KOPT-K1 (cell line): ENCODE measurements at regions not wholly inside any gene's neighbourhood (a gene's known extent, or its start where the extent isn't known, plus 50 kb on each side); places are given as distances from the start of the nearest gene placed in this dataset.
A peak's percentile ranks its signal among the peaks of the same experiment; 100 is the strongest.

Experiments used
- H3K27ac ChIP-seq: fragments of 200-600 bp; sonication (generic); 2 replicates; pipeline ENCODE4 v1.5.1; 2016; ENCODE audit warnings: antibody characterized with exemption, mild to moderate bottlenecking, low read depth, low read length; ENCODE audit not compliant: poor library complexity, severe bottlenecking
- H3K36me3 ChIP-seq: fragments of 200-600 bp; sonication (generic); 2 replicates; pipeline ENCODE4 v1.5.1; 2017; ENCODE audit warnings: antibody characterized with exemption, mild to moderate bottlenecking, low read length, moderate library complexity; ENCODE audit not compliant: insufficient read depth
- H3K9me3 ChIP-seq: fragments of 200-600 bp; sonication (generic); 2 replicates; pipeline ENCODE4 v1.5.1; 2017; ENCODE audit warnings: antibody characterized with exemption, low read length, mild to moderate bottlenecking; ENCODE audit not compliant: insufficient read depth, poor library complexity, severe bottlenecking

- Histone ChIP-seq H3K27ac (no peak overlapping the region), H3K9me3 (peaks cover 8% of the 10 kb centered on the region), H3K36me3 (no peaks in the 10 kb centered on the region)
These were observed 369.5 kb upstream of the CAMK1G start for GRCh38 chr1:209213989-209214388.

DNA sequence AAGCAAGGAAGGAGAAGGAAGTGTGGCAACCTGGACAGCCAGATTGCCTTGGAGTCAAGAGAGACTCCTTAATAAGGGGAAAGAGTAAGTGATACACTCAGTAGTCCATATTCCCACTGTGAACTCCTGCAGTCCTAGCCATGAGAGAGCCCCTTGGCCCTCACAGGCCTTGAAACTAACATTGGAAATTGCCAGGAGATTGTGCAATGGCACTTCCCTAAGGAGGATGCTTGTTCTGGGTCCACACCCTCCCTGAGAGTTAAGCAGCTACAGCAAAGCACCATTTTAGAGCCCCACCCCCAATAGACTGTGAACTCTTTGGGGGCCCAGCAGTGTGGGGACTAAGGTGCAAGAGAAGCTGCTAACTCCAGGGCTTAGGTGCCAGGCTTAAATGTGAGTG is 367.7 kb upstream of the CAMK1G start:
- no peaks in the 10 kb centered on the region for H3K36me3 ChIP-seq
- peaks cover 8% of the 10 kb centered on the region for H3K9me3 ChIP-seq
- no peak overlapping the region for H3K27ac ChIP-seq

DNA sequence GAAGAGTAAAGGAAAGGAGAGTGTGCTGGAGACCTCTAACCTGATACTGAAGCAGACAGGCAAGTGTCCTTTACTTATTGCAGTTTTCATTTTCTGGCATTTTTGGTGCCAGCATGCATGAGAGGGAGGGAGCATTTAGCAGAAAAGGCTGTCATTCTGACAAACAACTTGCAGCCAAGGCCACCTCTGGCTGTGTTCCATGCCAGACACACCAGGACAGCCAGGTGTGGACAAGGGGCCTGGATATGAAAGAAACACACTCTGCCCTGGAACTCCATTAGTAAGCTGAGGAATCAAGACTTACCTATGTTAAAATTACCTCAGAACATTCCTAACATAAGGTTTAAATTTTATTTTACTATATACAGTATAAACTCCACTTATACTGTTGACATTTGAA is 365.4 kb upstream of the CAMK1G start:
- Histone ChIP-seq H3K27ac (no peak overlapping the region), H3K9me3 (peaks cover 8% of the 10 kb centered on the region), H3K36me3 (no peaks in the 10 kb centered on the region)

GRCh38 chr1:209218981-209219380 is 364.5 kb upstream of the CAMK1G start:
- Histone ChIP-seq H3K27ac (no peak overlapping the region), H3K36me3 (no peaks in the 10 kb centered on the region), H3K9me3 (peaks cover 8% of the 10 kb centered on the region)

- Histone ChIP-seq H3K9me3 (peaks cover 8% of the 10 kb centered on the region), H3K27ac (peak overlapping the region; percentile 59), H3K36me3 (no peaks in the 10 kb centered on the region)
These were observed 363.6 kb upstream of the CAMK1G start for GRCh38 chr1:209219791-209220524.

DNA sequence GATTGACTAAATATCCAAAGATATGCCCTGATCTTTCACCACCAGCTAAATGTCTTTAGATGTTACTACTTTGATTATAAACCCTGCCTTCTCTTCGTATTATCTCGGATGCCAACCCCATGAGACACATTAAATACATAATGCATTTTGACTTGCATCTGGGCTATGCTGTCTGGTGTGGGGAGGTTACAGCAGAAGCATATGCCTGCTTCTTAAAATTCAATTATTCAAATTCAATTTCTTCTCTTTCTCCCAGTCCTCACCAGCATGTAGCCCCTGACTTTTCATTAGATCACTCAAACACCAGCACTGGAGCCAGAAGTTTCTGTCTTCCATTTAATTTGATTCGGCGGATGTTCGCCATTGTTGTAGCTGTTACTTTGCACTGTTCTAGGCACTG is 360.7 kb upstream of the CAMK1G start:
- Histone ChIP-seq H3K9me3 (no peaks in the 10 kb centered on the region), H3K27ac (no peak overlapping the region)

DNA sequence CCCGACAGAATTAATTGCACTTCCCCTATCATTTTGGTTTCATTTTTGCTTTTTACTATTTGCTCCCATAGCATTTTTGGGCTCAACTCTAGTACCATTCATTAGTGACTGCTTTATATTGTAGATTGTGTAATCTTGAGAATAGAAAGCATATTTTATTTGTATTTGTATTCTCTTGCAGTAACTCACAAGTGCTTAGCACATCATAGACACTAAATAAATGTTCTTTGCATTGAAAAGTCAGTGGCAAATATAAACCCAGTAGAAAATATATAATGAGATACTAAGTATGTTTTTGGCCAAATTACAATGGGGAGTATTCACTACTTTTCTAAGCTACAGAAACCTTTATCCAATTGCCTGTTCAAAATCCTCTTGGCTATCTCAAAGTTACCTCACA is 359.7 kb upstream of the CAMK1G start:
- H3K36me3 ChIP-seq: no peaks in the 10 kb centered on the region
- peak overlapping the region; percentile 47 for H3K27ac ChIP-seq
- H3K9me3 ChIP-seq: no peaks in the 10 kb centered on the region

More for the DNA sequence above, 360.7 kb upstream of the CAMK1G start:
- no peaks in the 10 kb centered on the region for H3K36me3 ChIP-seq

GRCh38 chr1:209224886-209225285 is 358.6 kb upstream of the CAMK1G start:
- Histone ChIP-seq H3K9me3 (no peaks in the 10 kb centered on the region), H3K27ac (no peak overlapping the region), H3K36me3 (no peaks in the 10 kb centered on the region)

DNA sequence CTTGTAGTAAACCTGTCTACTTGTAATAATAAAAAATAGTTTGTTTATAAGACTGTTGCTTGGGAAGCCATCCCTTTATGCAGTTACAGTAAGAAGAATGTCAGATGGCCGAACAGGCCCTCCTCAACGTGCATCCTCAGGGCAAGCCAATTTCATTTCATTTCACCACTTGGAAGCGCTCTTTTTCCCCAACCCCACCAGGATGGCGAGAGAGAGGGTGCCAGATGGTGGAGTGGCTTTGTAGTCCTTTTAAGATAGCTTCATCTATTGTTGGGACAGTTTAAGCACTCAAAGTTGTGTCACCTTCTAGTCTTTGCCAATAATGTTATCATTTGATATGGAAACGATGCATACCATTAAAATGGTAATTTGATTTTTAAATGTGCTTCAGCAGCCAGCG is 356.3 kb upstream of the CAMK1G start:
- no peak overlapping the region for H3K27ac ChIP-seq
- H3K36me3 ChIP-seq: no peaks in the 10 kb centered on the region
- H3K9me3 ChIP-seq: peaks cover 7% of the 10 kb centered on the region

- peaks cover 7% of the 10 kb centered on the region for H3K9me3 ChIP-seq
- H3K27ac ChIP-seq: no peak overlapping the region
- no peaks in the 10 kb centered on the region for H3K36me3 ChIP-seq
These were observed 355.6 kb upstream of the CAMK1G start for GRCh38 chr1:209227941-209228340.

- H3K36me3 ChIP-seq: no peaks in the 10 kb centered on the region
- no peak overlapping the region for H3K27ac ChIP-seq
- H3K9me3 ChIP-seq: peaks cover 7% of the 10 kb centered on the region
These were observed 353.9 kb upstream of the CAMK1G start for GRCh38 chr1:209229494-209230061.

DNA sequence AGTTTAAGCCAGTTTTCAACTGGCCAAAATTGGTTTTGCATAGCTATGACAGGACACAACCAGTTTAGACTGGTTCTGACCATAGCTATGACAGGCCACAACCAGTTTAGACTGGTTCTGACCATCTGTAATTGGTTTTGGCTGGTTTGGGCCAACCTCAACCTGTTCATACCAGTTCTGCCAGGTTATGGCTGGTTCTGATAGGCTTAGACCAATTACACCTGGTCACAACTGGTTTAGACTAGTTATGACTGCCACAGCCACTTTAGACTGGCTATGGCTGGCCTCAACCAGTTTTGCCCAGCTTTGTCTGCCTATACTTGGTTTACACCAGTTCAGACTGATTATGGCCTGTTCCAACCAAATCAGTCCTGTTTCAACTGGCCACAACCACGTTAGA is 353.2 kb upstream of the CAMK1G start:
- no peaks in the 10 kb centered on the region for H3K36me3 ChIP-seq
- H3K9me3 ChIP-seq: peaks cover 7% of the 10 kb centered on the region
- H3K27ac ChIP-seq: no peak overlapping the region

- Histone ChIP-seq H3K36me3 (no peaks in the 10 kb centered on the region), H3K27ac (no peak overlapping the region), H3K9me3 (peaks cover 7% of the 10 kb centered on the region)
These were observed 351.9 kb upstream of the CAMK1G start for GRCh38 chr1:209231476-209232156.

DNA sequence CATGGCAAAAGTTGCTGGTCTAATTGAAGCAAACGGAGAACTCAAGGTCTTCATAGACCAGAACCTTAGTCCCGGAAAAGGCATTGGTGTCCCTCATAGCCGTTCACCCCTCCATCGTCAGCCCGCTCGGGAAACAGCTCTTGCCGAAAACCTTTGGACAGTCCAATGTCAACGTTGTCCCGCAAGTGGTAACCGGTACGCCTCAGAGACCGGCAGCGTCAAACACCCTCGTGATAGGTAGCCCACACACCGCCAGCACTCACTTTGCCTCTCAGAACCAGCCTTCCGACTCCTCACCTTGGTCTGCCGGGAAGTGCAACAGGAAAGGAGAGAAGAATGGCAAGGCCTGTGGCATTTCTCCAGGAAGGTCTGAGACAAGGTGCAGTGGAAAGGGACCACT is 351.3 kb upstream of the CAMK1G start:
- H3K36me3 ChIP-seq: no peaks in the 10 kb centered on the region
- peaks cover 7% of the 10 kb centered on the region for H3K9me3 ChIP-seq
- H3K27ac ChIP-seq: no peak overlapping the region

DNA sequence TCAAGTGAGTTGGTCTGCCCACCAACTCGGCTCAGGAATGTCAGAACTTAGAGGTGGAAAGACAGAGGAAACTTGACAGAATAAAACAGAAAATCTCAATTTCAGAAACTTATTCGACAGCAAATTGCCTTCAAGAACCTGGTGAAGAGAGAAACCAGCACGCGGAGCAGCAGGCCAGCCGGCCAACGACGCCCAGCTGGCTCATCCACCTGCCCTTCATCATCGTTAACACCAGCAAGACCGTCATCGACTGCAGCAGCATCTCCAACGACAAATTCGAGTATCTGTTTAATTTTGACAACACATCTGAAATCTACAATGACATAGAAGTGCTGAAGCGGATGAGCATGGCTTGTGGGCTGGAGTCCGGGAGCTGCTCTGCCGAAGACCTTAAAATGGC is 350.8 kb upstream of the CAMK1G start:
- no peaks in the 10 kb centered on the region for H3K36me3 ChIP-seq
- H3K9me3 ChIP-seq: peaks cover 7% of the 10 kb centered on the region
- no peak overlapping the region for H3K27ac ChIP-seq

GRCh38 chr1:209235166-209235565 is 348.3 kb upstream of the CAMK1G start:
- H3K27ac ChIP-seq: no peak overlapping the region
- H3K9me3 ChIP-seq: peaks cover 7% of the 10 kb centered on the region
- H3K36me3 ChIP-seq: no peaks in the 10 kb centered on the region
